Trophoblast cell (in vitro differentiated cells and primary cell): ENCODE measurements at regions not wholly inside any gene's neighbourhood (a gene's known extent, or its start where the extent isn't known, plus 50 kb on each side); places are given as distances from the start of the nearest gene placed in this dataset.

Experiments
- DNase-seq, 2 donors: peaks; one replicate each; pipeline ENCODE4 v3.0.0-alpha.2; 2016
- H2AFZ ChIP-seq: 2 replicates; pipeline ENCODE4 v1.6.1; 2013; ENCODE audit warnings: low read length, moderate library complexity, mild to moderate bottlenecking; ENCODE audit not compliant: insufficient read depth, poor library complexity
- H2AK5ac ChIP-seq: 2 replicates; pipeline ENCODE4 v1.6.1; 2013; ENCODE audit warnings: mild to moderate bottlenecking, low read length
- H2BK120ac ChIP-seq: 2 replicates; pipeline ENCODE4 v1.6.1; 2013; ENCODE audit warnings: low read length, mild to moderate bottlenecking, moderate library complexity; ENCODE audit not compliant: insufficient read depth, poor library complexity
- H2BK12ac ChIP-seq: 2 replicates; pipeline ENCODE4 v1.6.1; 2013; ENCODE audit warnings: mild to moderate bottlenecking, low read length, moderate library complexity
- H2BK5ac ChIP-seq: 2 replicates; pipeline ENCODE4 v1.6.1; 2013; ENCODE audit warnings: low read length, low read depth, moderate library complexity, mild to moderate bottlenecking; ENCODE audit not compliant: poor library complexity
- H3K14ac ChIP-seq: 2 replicates; pipeline ENCODE4 v1.6.1; 2013; ENCODE audit warnings: mild to moderate bottlenecking, low read length
- H3K18ac ChIP-seq: 2 replicates; pipeline ENCODE4 v1.6.1; 2013; ENCODE audit warnings: mild to moderate bottlenecking, low read length
- H3K23ac ChIP-seq: 2 replicates; pipeline ENCODE4 v1.6.1; 2013; ENCODE audit warnings: low read length
- H3K27ac ChIP-seq: 2 replicates; pipeline ENCODE4 v1.5.1; 2013; ENCODE audit warnings: low read depth, mild to moderate bottlenecking, inconsistent platforms, low read length, moderate library complexity
- H3K27me3 ChIP-seq: 2 replicates; pipeline ENCODE4 v1.6.1; 2013; ENCODE audit warnings: inconsistent platforms, mild to moderate bottlenecking, low read length, moderate library complexity; ENCODE audit not compliant: insufficient read depth
- H3K36me3 ChIP-seq, 2 experiments: 1 replicate in 1 of 2; 2 replicates in 1 of 2; pipeline ENCODE4 v1.6.1; 2013; ENCODE audit warnings: low read length in 2 of 2, mild to moderate bottlenecking in 2 of 2, moderate library complexity in 1 of 2; ENCODE audit not compliant: insufficient read depth in 2 of 2, control insufficient read depth in 1 of 2
- H3K4ac ChIP-seq: 2 replicates; pipeline ENCODE4 v1.6.1; 2013; ENCODE audit warnings: low read depth, mild to moderate bottlenecking, low read length, moderate library complexity
- H3K4me1 ChIP-seq, 2 experiments: 1 replicate in 1 of 2; 2 replicates in 1 of 2; pipeline ENCODE4 v1.6.1; 2013; ENCODE audit warnings: low read length in 2 of 2, mild to moderate bottlenecking in 2 of 2, moderate library complexity in 1 of 2; ENCODE audit not compliant: insufficient read depth in 2 of 2, control insufficient read depth in 1 of 2
- H3K4me2 ChIP-seq: 2 replicates; pipeline ENCODE4 v1.6.1; 2013; ENCODE audit warnings: inconsistent platforms, mild to moderate bottlenecking, low read length, moderate library complexity
- H3K4me3 ChIP-seq: 2 replicates; pipeline ENCODE4 v1.5.1; 2013; ENCODE audit warnings: mild to moderate bottlenecking, low read depth, low read length, inconsistent platforms
- H3K79me1 ChIP-seq: one replicate; pipeline ENCODE4 v1.6.1; 2013; ENCODE audit warnings: low read length
- H3K79me2 ChIP-seq: 2 replicates; pipeline ENCODE4 v1.6.1; 2013; ENCODE audit warnings: low read length, mild to moderate bottlenecking; ENCODE audit not compliant: control insufficient read depth, insufficient read depth, poor library complexity
- H3K9ac ChIP-seq: 2 replicates; pipeline ENCODE4 v1.6.1; 2013; ENCODE audit warnings: mild to moderate bottlenecking, low read length
- H3K9me3 ChIP-seq: 2 replicates; pipeline ENCODE4 v1.6.1; 2013; ENCODE audit warnings: low read depth, mild to moderate bottlenecking, control low read depth, inconsistent platforms, low read length; ENCODE audit not compliant: insufficient read depth
- H4K12ac ChIP-seq: 2 replicates; pipeline ENCODE4 v1.6.1; 2013; ENCODE audit warnings: low read depth, mild to moderate bottlenecking, low read length, moderate library complexity
- H4K8ac ChIP-seq: 2 replicates; pipeline ENCODE4 v1.6.1; 2013; ENCODE audit warnings: low read depth, mild to moderate bottlenecking, low read length, moderate library complexity
- H4K91ac ChIP-seq: one replicate; pipeline ENCODE4 v1.6.1; 2013; ENCODE audit warnings: low read depth, mild to moderate bottlenecking, low read length, moderate library complexity
- WGBS: extraction: QIAGEN DNeasy Blood & Tissue Kit; methylation state at CpG from one replicate; pipeline ENCODE4 v1.1.7; 2013; ENCODE audit warnings: missing lambda C conversion rate; ENCODE audit not compliant: insufficient read length, insufficient coverage; ENCODE audit errors: extremely low coverage; 5-methylcytosine and 5-hydroxymethylcytosine counted together

- H3K79me1 ChIP-seq: no peaks in the 10 kb centered on the region
- no peak overlapping the region for H3K4me3 ChIP-seq
- H2AFZ ChIP-seq: no peak overlapping the region
- no peaks in the 10 kb centered on the region for H3K27me3 ChIP-seq
- no peak overlapping the region for H3K18ac ChIP-seq
- H3K4me1 ChIP-seq: no peaks in the 10 kb centered on the region
- H3K9ac ChIP-seq: no peak overlapping the region
- no peaks in the 10 kb centered on the region for H3K79me2 ChIP-seq
- no peak overlapping the region for H2AK5ac ChIP-seq
- H2BK5ac ChIP-seq: no peak overlapping the region
- no peaks in the 10 kb centered on the region for H3K9me3 ChIP-seq
- H3K4ac ChIP-seq: no peak overlapping the region
- H2BK12ac ChIP-seq: no peak overlapping the region
- H3K36me3 ChIP-seq: no peaks in the 10 kb centered on the region
- H2BK120ac ChIP-seq: no peak overlapping the region
- no peak overlapping the region for H3K4me2 ChIP-seq
- H3K27ac ChIP-seq: no peak overlapping the region
- no peak overlapping the region for H3K14ac ChIP-seq
- no peak overlapping the region for H4K12ac ChIP-seq
- WGBS: no CpG with 5 or more reads among the region's 7 CpGs
- no peak overlapping the region for H3K23ac ChIP-seq
- H4K8ac ChIP-seq: no peak overlapping the region
- H4K91ac ChIP-seq: no peak overlapping the region
- no peak for DNase-seq
Measured at GRCh38 chr18:11369556-11369955, 220.2 kb upstream of the PIEZO2 start.

GRCh38 chr18:11368020-11368419, 218.7 kb upstream of the PIEZO2 start:
- H2AFZ ChIP-seq: no peak overlapping the region
- no peak overlapping the region for H2BK120ac ChIP-seq
- H2BK12ac ChIP-seq: no peak overlapping the region
- H2BK5ac ChIP-seq: no peak overlapping the region
- H3K27ac ChIP-seq: no peak overlapping the region
- H3K18ac ChIP-seq: no peak overlapping the region
- WGBS: no CpG with 5 or more reads among the region's 4 CpGs
- no peak overlapping the region for H4K8ac ChIP-seq
- no peaks in the 10 kb centered on the region for H3K27me3 ChIP-seq
- no peak overlapping the region for H3K4me2 ChIP-seq
- no peak overlapping the region for H3K9ac ChIP-seq
- no peak for DNase-seq
- H3K14ac ChIP-seq: no peak overlapping the region
- H3K9me3 ChIP-seq: no peaks in the 10 kb centered on the region
- H3K79me1 ChIP-seq: no peaks in the 10 kb centered on the region
- H4K91ac ChIP-seq: no peak overlapping the region
- no peaks in the 10 kb centered on the region for H3K79me2 ChIP-seq
- no peak overlapping the region for H3K23ac ChIP-seq
- H3K36me3 ChIP-seq: no peaks in the 10 kb centered on the region
- H3K4me3 ChIP-seq: no peak overlapping the region
- H3K4me1 ChIP-seq: no peaks in the 10 kb centered on the region
- H4K12ac ChIP-seq: no peak overlapping the region
- H2AK5ac ChIP-seq: no peak overlapping the region
- H3K4ac ChIP-seq: no peak overlapping the region

GRCh38 chr18:11367351-11367750, 218.0 kb upstream of the PIEZO2 start:
- Histone ChIP-seq H3K4me1 (no peaks in the 10 kb centered on the region), H3K27me3 (no peaks in the 10 kb centered on the region), H4K91ac (no peak overlapping the region), H2BK120ac (no peak overlapping the region), H3K79me1 (no peaks in the 10 kb centered on the region), H3K9ac (no peak overlapping the region), H3K18ac (no peak overlapping the region), H2AK5ac (no peak overlapping the region), H2BK5ac (no peak overlapping the region), H2AFZ (no peak overlapping the region), H3K79me2 (no peaks in the 10 kb centered on the region), H3K4ac (no peak overlapping the region), H3K14ac (no peak overlapping the region), H4K8ac (no peak overlapping the region), H3K27ac (no peak overlapping the region), H3K36me3 (no peaks in the 10 kb centered on the region), H3K4me2 (no peak overlapping the region), H4K12ac (no peak overlapping the region), H3K9me3 (no peaks in the 10 kb centered on the region), H3K23ac (no peak overlapping the region), H2BK12ac (no peak overlapping the region), H3K4me3 (no peak overlapping the region)
- DNase-seq: no peak

- H3K4me2 ChIP-seq: no peak overlapping the region
- WGBS: no CpG with 5 or more reads among the region's 4 CpGs
Measured at GRCh38 chr18:11366410-11366809, 217.0 kb upstream of the PIEZO2 start.

More at GRCh38 chr18:11366410-11366809, 217.0 kb upstream of the PIEZO2 start:
- H4K12ac ChIP-seq: no peak overlapping the region
- no peak overlapping the region for H2AFZ ChIP-seq
- no peak overlapping the region for H2AK5ac ChIP-seq
- no peak for DNase-seq
- H3K9me3 ChIP-seq: no peaks in the 10 kb centered on the region
- no peaks in the 10 kb centered on the region for H3K79me1 ChIP-seq
- no peak overlapping the region for H3K9ac ChIP-seq
- H3K36me3 ChIP-seq: no peaks in the 10 kb centered on the region
- H3K27ac ChIP-seq: no peak overlapping the region
- H3K4me3 ChIP-seq: no peak overlapping the region
- H2BK120ac ChIP-seq: no peak overlapping the region
- no peak overlapping the region for H2BK5ac ChIP-seq
- no peak overlapping the region for H3K4ac ChIP-seq
- no peak overlapping the region for H4K91ac ChIP-seq
- no peaks in the 10 kb centered on the region for H3K27me3 ChIP-seq
- no peak overlapping the region for H3K14ac ChIP-seq
- H3K79me2 ChIP-seq: no peaks in the 10 kb centered on the region
- no peak overlapping the region for H3K23ac ChIP-seq
- no peak overlapping the region for H3K18ac ChIP-seq
- no peak overlapping the region for H4K8ac ChIP-seq
- no peak overlapping the region for H2BK12ac ChIP-seq
- no peaks in the 10 kb centered on the region for H3K4me1 ChIP-seq
